Gastroesophageal sphincter (tissue), 4 donors: ENCODE measurements at regions not wholly inside any gene's neighbourhood (a gene's known extent, or its start where the extent isn't known, plus 50 kb on each side); places are given as distances from the start of the nearest gene placed in this dataset.

Experiments
- ATAC-seq: fragments of 150-250 bp; one replicate; pipeline ENCODE4 v1.9.1; 2016; ENCODE audit warnings: mild to moderate bottlenecking, moderate library complexity
- H3K27ac ChIP-seq, 4 donors: fragments of 200-600 bp; sonication (generic) in 3 of 4; 1 replicate in 3 of 4; 2 replicates in 1 of 4; pipeline ENCODE4 v1.5.1; 2016 to 2019
- H3K27me3 ChIP-seq: fragments of 200-600 bp; sonication (generic); one replicate; pipeline ENCODE4 v1.5.1; 2019
- H3K36me3 ChIP-seq, 2 donors: fragments of 200-600 bp; sonication (generic); one replicate each; pipeline ENCODE4 v1.5.1; 2019; ENCODE audit warnings: control low read depth in 1 of 2
- H3K4me1 ChIP-seq, 3 donors: fragments of 200-600 bp; sonication (generic); 1 replicate in 2 of 3; 2 replicates in 1 of 3; pipeline ENCODE4 v1.5.1; 2016 to 2019; ENCODE audit warnings: control low read depth in 2 of 3
- H3K4me3 ChIP-seq, 2 donors: fragments of 200-600 bp; sonication (generic); one replicate each; pipeline ENCODE4 v1.5.1; 2019; ENCODE audit warnings: mild to moderate bottlenecking in 1 of 2, moderate library complexity in 1 of 2
- H3K9me3 ChIP-seq, 3 donors: fragments of 200-600 bp; sonication (generic); one replicate each; pipeline ENCODE4 v1.5.1; 2017 to 2019; ENCODE audit warnings: control low read depth in 2 of 3
- EP300 ChIP-seq: sonication (generic); formaldehyde crosslinking; IDR thresholded peaks from one replicate; pipeline ENCODE4 v1.6.1; 2017; ENCODE audit warnings: antibody characterized with exemption, mild to moderate bottlenecking
- POLR2A ChIP-seq, 2 donors: fragments of 450-650 bp; IDR thresholded peaks; one replicate each; pipeline ENCODE4 v1.6.1; 2017; ENCODE audit warnings: antibody characterized with exemption in 2 of 2, mild to moderate bottlenecking in 2 of 2, moderate library complexity in 1 of 2
- POLR2AphosphoS5 ChIP-seq: sonication (generic); formaldehyde crosslinking; IDR thresholded peaks from one replicate; pipeline ENCODE4 v1.6.1; 2017; ENCODE audit warnings: antibody characterized with exemption
- WGBS, 2 donors: methylation state at CpG; one replicate each; pipeline ENCODE4 v1.1.5; 2018; ENCODE audit warnings: low coverage in 1 of 2; 5-methylcytosine and 5-hydroxymethylcytosine counted together
- TF ChIP-seq, protein P1 (sequence below), 4 experiments: fragments of 200-600 bp in 2 of 4; fragments of 450-650 bp in 2 of 4; sonication (generic) in 1 of 4; IDR thresholded peaks; one replicate each; pipeline ENCODE4 v1.5.1; 2017 to 2019; ENCODE audit warnings: antibody characterized with exemption in 4 of 4, mild to moderate bottlenecking in 2 of 4, moderate library complexity in 2 of 4

- H3K9me3 ChIP-seq: peaks cover 0 to 5% (median 0%) of the 10 kb centered on the region in 3 donors
- no peak overlapping the region for H3K27ac ChIP-seq
- ATAC-seq: no peak
- no peaks in the 10 kb centered on the region for H3K27me3 ChIP-seq
- H3K36me3 ChIP-seq: no peaks in the 10 kb centered on the region
- no peak for TF ChIP-seq EP300
- TF ChIP-seq POLR2A (IDR thresholded peaks at IDR 0.05): no peak
- TF ChIP-seq, protein P1, sequence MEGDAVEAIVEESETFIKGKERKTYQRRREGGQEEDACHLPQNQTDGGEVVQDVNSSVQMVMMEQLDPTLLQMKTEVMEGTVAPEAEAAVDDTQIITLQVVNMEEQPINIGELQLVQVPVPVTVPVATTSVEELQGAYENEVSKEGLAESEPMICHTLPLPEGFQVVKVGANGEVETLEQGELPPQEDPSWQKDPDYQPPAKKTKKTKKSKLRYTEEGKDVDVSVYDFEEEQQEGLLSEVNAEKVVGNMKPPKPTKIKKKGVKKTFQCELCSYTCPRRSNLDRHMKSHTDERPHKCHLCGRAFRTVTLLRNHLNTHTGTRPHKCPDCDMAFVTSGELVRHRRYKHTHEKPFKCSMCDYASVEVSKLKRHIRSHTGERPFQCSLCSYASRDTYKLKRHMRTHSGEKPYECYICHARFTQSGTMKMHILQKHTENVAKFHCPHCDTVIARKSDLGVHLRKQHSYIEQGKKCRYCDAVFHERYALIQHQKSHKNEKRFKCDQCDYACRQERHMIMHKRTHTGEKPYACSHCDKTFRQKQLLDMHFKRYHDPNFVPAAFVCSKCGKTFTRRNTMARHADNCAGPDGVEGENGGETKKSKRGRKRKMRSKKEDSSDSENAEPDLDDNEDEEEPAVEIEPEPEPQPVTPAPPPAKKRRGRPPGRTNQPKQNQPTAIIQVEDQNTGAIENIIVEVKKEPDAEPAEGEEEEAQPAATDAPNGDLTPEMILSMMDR (IDR thresholded peaks at IDR 0.05): no peak
- TF ChIP-seq POLR2AphosphoS5: no peak
- no peaks in the 10 kb centered on the region for H3K4me1 ChIP-seq
- H3K4me3 ChIP-seq: no peak overlapping the region
- 88 to 89% methylated on average over 3 to 4 of the region's 4 CpGs for WGBS, 2 donors
These were observed 95.2 kb downstream of the PDCL3 start for GRCh38 chr2:100658017-100658416.

DNA sequence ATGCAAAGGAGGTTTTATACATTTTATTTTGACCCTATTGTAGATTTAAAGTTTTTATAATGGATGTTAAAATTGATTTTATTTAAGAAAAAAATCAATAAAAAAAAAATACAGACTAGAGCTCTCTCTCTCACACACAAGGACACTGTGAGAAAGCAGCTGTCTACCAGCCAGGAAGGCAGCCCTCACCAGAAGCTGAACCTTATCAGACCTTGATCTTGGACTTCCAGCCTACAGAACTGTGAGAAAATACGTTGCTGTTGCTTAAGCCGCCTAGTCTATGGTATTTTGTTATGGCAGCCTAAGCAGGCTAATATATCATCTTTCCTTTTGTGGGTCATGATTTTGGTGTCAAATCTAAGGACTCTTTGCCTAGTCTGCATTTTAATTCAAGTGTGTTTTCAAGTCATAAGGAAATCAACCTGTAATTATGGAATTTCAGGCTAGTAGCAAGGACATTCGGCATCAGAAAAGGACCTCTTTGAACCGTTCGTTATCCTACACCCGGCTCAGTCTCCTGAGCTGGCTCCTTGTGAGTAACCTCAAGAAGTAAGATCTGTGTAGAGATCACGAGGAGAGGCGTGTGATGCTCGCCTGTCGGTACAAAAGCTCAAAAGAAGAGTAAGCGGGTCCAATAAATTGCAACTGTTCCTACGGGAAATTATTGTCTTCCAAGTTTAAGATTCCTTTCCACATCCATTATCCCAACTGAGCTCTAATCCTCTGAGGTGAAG, 98.2 kb downstream of the PDCL3 start:
- 81 to 95% methylated on average over 7 to 12 of the region's 12 CpGs for WGBS, 2 donors
- Histone ChIP-seq H3K9me3 (no peaks in the 10 kb centered on the region), H3K27ac (no peak overlapping the region), H3K36me3 (no peaks in the 10 kb centered on the region), H3K4me3 (no peak overlapping the region), H3K4me1 (no peaks in the 10 kb centered on the region), H3K27me3 (no peaks in the 10 kb centered on the region)
- TF ChIP-seq POLR2A (IDR thresholded peaks at IDR 0.05): no peak
- TF ChIP-seq, protein P1 (IDR thresholded peaks at IDR 0.05): no peak
- TF ChIP-seq POLR2AphosphoS5: no peak
- no peak for TF ChIP-seq EP300
- ATAC-seq: no peak

DNA sequence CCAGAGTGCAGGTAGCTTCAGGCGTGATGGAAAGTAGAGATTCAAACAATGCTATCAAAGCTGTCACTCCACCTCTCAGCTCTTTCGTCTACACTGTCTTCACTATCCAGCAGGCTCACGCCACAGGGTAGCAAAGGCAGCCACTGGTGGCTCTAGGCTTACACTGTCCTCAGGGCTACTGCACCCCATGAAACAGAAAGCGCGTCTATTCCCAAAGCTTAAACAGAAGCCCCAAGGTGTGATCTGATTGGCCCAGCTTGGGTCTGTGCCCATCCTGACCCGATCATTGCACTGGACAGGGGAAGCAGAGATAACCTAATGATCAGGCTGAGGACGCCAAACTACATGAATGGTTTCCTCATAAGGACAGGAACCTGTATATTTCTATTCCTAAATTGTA, 100.1 kb downstream of the PDCL3 start:
- H3K27me3 ChIP-seq: no peaks in the 10 kb centered on the region
- no peak for ATAC-seq
- H3K9me3 ChIP-seq: no peaks in the 10 kb centered on the region
- no peaks in the 10 kb centered on the region for H3K36me3 ChIP-seq
- H3K27ac ChIP-seq: no peak overlapping the region
- WGBS, 2 donors: 89 to 100% methylated on average over 3 to 5 of the region's 7 CpGs
- H3K4me1 ChIP-seq: no peaks in the 10 kb centered on the region
- no peak overlapping the region for H3K4me3 ChIP-seq
- TF ChIP-seq POLR2A (IDR thresholded peaks at IDR 0.05): no peak
- no peak for TF ChIP-seq EP300
- TF ChIP-seq, protein P1 (IDR thresholded peaks at IDR 0.05): no peak
- no peak for TF ChIP-seq POLR2AphosphoS5

DNA sequence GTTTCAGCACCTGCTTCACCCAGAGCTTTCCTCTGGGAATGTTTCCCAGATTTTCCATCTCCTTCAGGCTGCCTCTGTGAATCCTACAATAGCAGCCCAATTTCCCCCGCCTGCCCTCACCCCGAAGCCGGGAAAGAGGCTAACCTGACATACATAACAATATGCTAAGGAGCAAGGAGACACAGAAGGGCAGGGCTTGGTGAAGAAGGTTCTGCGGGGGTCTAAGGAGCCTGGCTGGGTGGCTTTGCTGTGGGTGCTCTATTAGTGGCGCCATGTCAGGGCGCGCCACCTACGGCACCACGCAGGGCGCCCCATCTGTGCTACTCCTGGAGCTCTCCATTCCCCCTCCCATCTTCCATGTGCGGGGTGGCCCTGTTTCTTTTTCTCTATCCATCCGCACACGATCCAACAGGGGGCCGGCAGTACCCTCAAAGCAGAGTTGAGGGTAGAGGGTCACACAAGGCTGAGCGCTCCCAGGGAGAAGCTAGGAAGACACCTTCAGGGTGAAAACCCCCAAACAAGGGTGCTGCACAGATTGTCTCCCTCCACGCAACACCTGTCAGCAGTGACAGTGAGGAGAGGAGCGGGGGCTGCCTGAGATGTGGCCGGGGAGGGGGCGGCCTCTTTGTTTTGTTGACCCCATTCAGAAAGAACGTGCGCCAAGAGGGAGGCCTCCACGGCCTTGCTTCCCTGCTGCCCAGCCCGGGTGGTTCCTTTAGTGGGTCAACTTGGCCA, 101.4 kb downstream of the PDCL3 start:
- Histone ChIP-seq H3K27ac (no peak overlapping the region), H3K9me3 (no peaks in the 10 kb centered on the region), H3K36me3 (no peaks in the 10 kb centered on the region), H3K4me1 (no peaks in the 10 kb centered on the region), H3K4me3 (no peak overlapping the region), H3K27me3 (no peaks in the 10 kb centered on the region)
- 100% methylated on average over 3 of the region's 23 CpGs; no CpG with 5 or more reads in 1 of the 2 donors for WGBS, 2 donors
- ATAC-seq: no peak
- TF ChIP-seq POLR2A (IDR thresholded peaks at IDR 0.05) (no peak), POLR2AphosphoS5 (no peak), EP300 (no peak)
- TF ChIP-seq, protein P1 (IDR thresholded peaks at IDR 0.05): no peak

DNA sequence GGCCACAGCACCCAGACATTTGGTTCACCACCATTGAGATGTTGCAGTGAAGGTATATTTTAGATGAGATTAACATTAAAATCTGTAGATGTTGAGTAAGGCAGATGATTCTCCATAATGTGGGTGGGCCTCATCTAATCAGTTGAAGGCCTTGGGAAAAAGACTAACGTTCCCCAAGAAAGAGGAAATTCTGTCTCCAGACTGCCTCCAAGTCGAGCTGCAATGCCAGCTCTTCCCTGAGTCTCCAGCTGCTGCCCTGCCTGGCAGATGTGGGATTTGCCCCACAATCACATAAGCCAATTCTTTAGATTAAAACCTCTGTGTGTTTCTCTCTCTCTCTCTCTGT, 101.9 kb downstream of the PDCL3 start:
- no peaks in the 10 kb centered on the region for H3K36me3 ChIP-seq
- no peak overlapping the region for H3K4me3 ChIP-seq
- 47 to 54% methylated on average over 2 of the region's 2 CpGs for WGBS, 2 donors
- no peaks in the 10 kb centered on the region for H3K4me1 ChIP-seq
- TF ChIP-seq POLR2A (IDR thresholded peaks at IDR 0.05) (no peak), EP300 (no peak), POLR2AphosphoS5 (no peak)
- TF ChIP-seq, protein P1 (IDR thresholded peaks at IDR 0.05): no peak
- H3K27me3 ChIP-seq: no peaks in the 10 kb centered on the region
- ATAC-seq: no peak
- H3K27ac ChIP-seq: no peak overlapping the region
- no peaks in the 10 kb centered on the region for H3K9me3 ChIP-seq
